Nephron (organoid): ENCODE measurements at regions not wholly inside any gene's neighbourhood (a gene's known extent, or its start where the extent isn't known, plus 50 kb on each side); places are given as distances from the start of the nearest gene placed in this dataset.

Source experiments
- H3K27ac Mint-ChIP-seq, 3 experiments: 2 replicates each; pipeline ENCODE4 v1.8.0; 2020; ENCODE audit warnings: mixed read lengths in 3 of 3, mild to moderate bottlenecking in 2 of 3, moderate library complexity in 1 of 3
- H3K27me3 Mint-ChIP-seq: 2 replicates; pipeline ENCODE4 v1.8.0; 2021; ENCODE audit warnings: low read depth, mild to moderate bottlenecking, moderate library complexity, mixed read lengths
- H3K36me3 Mint-ChIP-seq: 2 replicates; pipeline ENCODE4 v1.8.0; 2020; ENCODE audit warnings: low read depth, mixed read lengths
- H3K4me1 Mint-ChIP-seq: 2 replicates; pipeline ENCODE4 v1.8.0; 2020; ENCODE audit warnings: mixed read lengths
- H3K4me3 Mint-ChIP-seq, 3 experiments: 2 replicates each; pipeline ENCODE4 v1.8.0; 2020; ENCODE audit warnings: mild to moderate bottlenecking in 3 of 3, mixed read lengths in 3 of 3, moderate library complexity in 2 of 3
- H3K9me3 Mint-ChIP-seq: 2 replicates; pipeline ENCODE4 v1.8.0; 2020; ENCODE audit warnings: mixed read lengths
- TF ChIP-seq, protein P1 (sequence below), 3 experiments: fragments of 200-600 bp; sonication (generic); IDR thresholded peaks; one replicate each; pipeline ENCODE4 v1.5.0; 2021; ENCODE audit warnings: antibody characterized with exemption in 3 of 3; ENCODE audit not compliant: unreplicated experiment in 3 of 3

GRCh38 chr13:80663788-80664187 lies 322.9 kb upstream of the SPRY2 start:
- TF ChIP-seq, protein P1, sequence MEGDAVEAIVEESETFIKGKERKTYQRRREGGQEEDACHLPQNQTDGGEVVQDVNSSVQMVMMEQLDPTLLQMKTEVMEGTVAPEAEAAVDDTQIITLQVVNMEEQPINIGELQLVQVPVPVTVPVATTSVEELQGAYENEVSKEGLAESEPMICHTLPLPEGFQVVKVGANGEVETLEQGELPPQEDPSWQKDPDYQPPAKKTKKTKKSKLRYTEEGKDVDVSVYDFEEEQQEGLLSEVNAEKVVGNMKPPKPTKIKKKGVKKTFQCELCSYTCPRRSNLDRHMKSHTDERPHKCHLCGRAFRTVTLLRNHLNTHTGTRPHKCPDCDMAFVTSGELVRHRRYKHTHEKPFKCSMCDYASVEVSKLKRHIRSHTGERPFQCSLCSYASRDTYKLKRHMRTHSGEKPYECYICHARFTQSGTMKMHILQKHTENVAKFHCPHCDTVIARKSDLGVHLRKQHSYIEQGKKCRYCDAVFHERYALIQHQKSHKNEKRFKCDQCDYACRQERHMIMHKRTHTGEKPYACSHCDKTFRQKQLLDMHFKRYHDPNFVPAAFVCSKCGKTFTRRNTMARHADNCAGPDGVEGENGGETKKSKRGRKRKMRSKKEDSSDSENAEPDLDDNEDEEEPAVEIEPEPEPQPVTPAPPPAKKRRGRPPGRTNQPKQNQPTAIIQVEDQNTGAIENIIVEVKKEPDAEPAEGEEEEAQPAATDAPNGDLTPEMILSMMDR (IDR thresholded peaks at IDR 0.05; ENCODE audit: unreplicated experiment in 3 of 3), result no peak
- Mint-ChIP-seq H3K4me3 (no peak overlapping the region), H3K9me3 (peaks cover 7% of the 10 kb centered on the region), H3K27me3 (no peaks in the 10 kb centered on the region), H3K4me1 (no peaks in the 10 kb centered on the region), H3K27ac (no peak overlapping the region), H3K36me3 (no peaks in the 10 kb centered on the region)

- Mint-ChIP-seq H3K4me1 (no peaks in the 10 kb centered on the region), H3K9me3 (peaks cover 21% of the 10 kb centered on the region), H3K27ac (no peak overlapping the region)
These were observed 317.8 kb upstream of the SPRY2 start for GRCh38 chr13:80658705-80659104.

DNA sequence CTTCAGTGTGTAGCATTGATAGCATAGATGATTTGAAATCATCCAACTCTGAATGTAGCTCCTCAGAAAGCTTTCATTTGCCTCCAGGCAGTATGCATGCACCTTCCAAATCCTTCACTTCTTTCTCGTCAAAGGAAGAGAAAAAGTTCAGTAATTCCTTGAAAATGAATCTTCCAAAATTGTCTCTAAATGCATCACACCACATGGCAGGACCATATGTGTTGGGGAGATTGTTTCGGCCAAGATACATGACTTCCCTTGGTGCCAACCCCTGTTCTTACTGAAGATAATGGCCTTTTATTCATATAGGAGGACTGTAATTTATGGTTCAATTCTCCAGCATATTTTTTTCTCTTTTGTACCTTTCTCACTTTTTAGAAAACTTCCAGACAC lies 315.6 kb upstream of the SPRY2 start:
- H3K27ac Mint-ChIP-seq, result no peak overlapping the region
- no peak overlapping the region for H3K4me3 Mint-ChIP-seq
- no peaks in the 10 kb centered on the region for H3K4me1 Mint-ChIP-seq
- no peaks in the 10 kb centered on the region for H3K27me3 Mint-ChIP-seq
- H3K36me3 Mint-ChIP-seq, result no peaks in the 10 kb centered on the region
- H3K9me3 Mint-ChIP-seq, result peaks cover 21% of the 10 kb centered on the region
- TF ChIP-seq, protein P1 (IDR thresholded peaks at IDR 0.05; ENCODE audit: unreplicated experiment in 3 of 3), result no peak

More at GRCh38 chr13:80658705-80659104, 317.8 kb upstream of the SPRY2 start:
- no peaks in the 10 kb centered on the region for H3K36me3 Mint-ChIP-seq
- TF ChIP-seq, protein P1 (IDR thresholded peaks at IDR 0.05; ENCODE audit: unreplicated experiment in 3 of 3), result no peak
- H3K27me3 Mint-ChIP-seq, result no peaks in the 10 kb centered on the region
- H3K4me3 Mint-ChIP-seq, result no peak overlapping the region

- H3K9me3 Mint-ChIP-seq, result peaks cover 21% of the 10 kb centered on the region
- H3K4me1 Mint-ChIP-seq, result no peaks in the 10 kb centered on the region
- TF ChIP-seq, protein P1 (IDR thresholded peaks at IDR 0.05; ENCODE audit: unreplicated experiment in 3 of 3), result no peak
- no peaks in the 10 kb centered on the region for H3K36me3 Mint-ChIP-seq
- no peak overlapping the region for H3K27ac Mint-ChIP-seq
- no peak overlapping the region for H3K4me3 Mint-ChIP-seq
- no peaks in the 10 kb centered on the region for H3K27me3 Mint-ChIP-seq
These were observed 315.0 kb upstream of the SPRY2 start for GRCh38 chr13:80655778-80656511.

- Mint-ChIP-seq H3K9me3 (peaks cover 23% of the 10 kb centered on the region), H3K4me1 (no peaks in the 10 kb centered on the region), H3K27me3 (no peaks in the 10 kb centered on the region), H3K4me3 (no peak overlapping the region), H3K27ac (no peak overlapping the region), H3K36me3 (no peaks in the 10 kb centered on the region)
- TF ChIP-seq, protein P1 (IDR thresholded peaks at IDR 0.05; ENCODE audit: unreplicated experiment in 3 of 3), result no peak
These were observed 313.8 kb upstream of the SPRY2 start for GRCh38 chr13:80654638-80655249.

DNA sequence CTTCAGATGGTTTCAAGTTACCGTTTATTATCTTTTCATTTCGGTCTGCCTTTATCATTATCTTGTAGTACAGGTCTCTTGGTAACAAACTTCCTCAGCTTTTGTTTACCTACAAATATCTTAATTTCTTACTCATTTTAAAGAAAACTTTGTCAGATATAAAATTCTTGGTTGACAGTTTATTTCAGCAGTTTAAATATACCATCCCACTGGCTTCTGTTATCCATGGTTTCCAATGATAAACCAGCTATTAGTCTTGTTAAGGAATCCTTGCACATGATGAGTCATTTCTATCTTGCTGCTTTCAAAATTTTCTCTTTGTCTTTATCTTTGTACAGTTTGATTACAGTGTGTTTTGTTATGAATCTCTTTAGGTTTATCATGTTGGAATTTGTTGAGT lies 308.3 kb upstream of the SPRY2 start:
- no peaks in the 10 kb centered on the region for H3K4me1 Mint-ChIP-seq
- peaks cover 17% of the 10 kb centered on the region for H3K9me3 Mint-ChIP-seq
- H3K4me3 Mint-ChIP-seq, result no peak overlapping the region
- no peak overlapping the region for H3K27ac Mint-ChIP-seq
- H3K36me3 Mint-ChIP-seq, result no peaks in the 10 kb centered on the region
- TF ChIP-seq, protein P1 (IDR thresholded peaks at IDR 0.05; ENCODE audit: unreplicated experiment in 3 of 3), result no peak
- no peaks in the 10 kb centered on the region for H3K27me3 Mint-ChIP-seq
